Omental fat pad (tissue), 3 donors: ENCODE measurements at regions not wholly inside any gene's neighbourhood (a gene's known extent, or its start where the extent isn't known, plus 50 kb on each side); places are given as distances from the start of the nearest gene placed in this dataset.
"Not testable (repeated sequence)": the region's sequence is repeated elsewhere in the genome, so short reads cannot be mapped to it uniquely, and the experiment has no call there.

ENCODE experiments used
- ATAC-seq: fragments of 150-250 bp; one replicate; pipeline ENCODE4 v1.9.1; 2016; ENCODE audit warnings: mild to moderate bottlenecking, moderate library complexity; ENCODE audit not compliant: low FRiP score
- DNase-seq: peaks from one replicate; pipeline ENCODE4 v3.0.0-alpha.2; 2019; ENCODE audit warnings: low spot score
- CTCF ChIP-seq, 3 donors: fragments of 450-650 bp; IDR thresholded peaks; one replicate each; pipeline ENCODE4 v1.5.1; 2016 to 2017; ENCODE audit warnings: antibody characterized with exemption in 3 of 3, mild to moderate bottlenecking in 3 of 3, moderate library complexity in 2 of 3

GRCh38 chr4:55028196-55028595 lies 97.2 kb downstream of the KDR start:
- no peak for TF ChIP-seq CTCF (IDR thresholded peaks at IDR 0.05)
- ATAC-seq = no peak

DNA sequence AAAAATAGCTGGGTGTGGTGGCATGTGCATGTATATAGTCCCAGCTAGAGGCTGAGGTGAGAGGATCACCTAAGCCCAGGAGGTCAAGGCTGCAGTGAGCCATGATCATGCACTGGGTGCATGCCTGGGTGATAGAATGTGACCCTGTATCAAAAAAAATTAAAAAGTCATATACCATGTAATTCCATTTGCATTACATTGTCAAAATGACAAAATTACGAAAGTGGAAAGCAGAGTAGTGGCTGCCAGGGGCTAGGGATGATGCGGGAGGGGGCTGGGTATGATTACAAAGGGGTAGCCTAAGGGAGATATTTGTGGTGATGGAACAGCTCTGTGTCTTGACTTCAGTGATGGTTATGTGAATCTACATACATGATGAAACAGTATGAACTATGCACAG lies 97.8 kb downstream of the KDR start:
- DNase-seq (no peak), ATAC-seq (no peak)
- no peak for TF ChIP-seq CTCF (IDR thresholded peaks at IDR 0.05)

More at GRCh38 chr4:55028196-55028595, 97.2 kb downstream of the KDR start:
- no peak for DNase-seq

- DNase-seq, ATAC-seq: not testable (repeated sequence)
Measured at GRCh38 chr4:55025456-55025855, 99.9 kb downstream of the KDR start.

DNA sequence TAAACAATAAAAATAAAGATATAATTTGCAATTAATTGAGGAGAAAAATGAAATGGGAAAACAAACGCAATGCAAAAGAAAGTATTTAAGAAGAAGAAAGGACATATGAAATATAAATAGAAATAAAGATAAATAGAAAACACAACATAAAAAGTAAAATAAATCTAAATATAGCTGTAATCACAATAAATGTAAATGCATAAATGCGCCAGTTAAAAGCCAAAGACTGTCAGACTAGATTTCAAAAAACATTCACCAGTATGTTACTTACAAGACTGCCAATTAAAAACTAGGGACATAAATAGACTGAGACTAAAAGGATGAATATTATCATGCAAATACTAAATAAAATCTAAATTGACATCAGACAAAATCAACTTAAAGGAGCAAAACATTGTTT lies 102.4 kb downstream of the KDR start:
- DNase-seq (no peak), ATAC-seq (no peak)
- TF ChIP-seq CTCF (IDR thresholded peaks at IDR 0.05) = no peak

GRCh38 chr4:55021214-55021613 lies 104.2 kb downstream of the KDR start:
- ATAC-seq (no peak), DNase-seq (no peak)
- no peak for TF ChIP-seq CTCF (IDR thresholded peaks at IDR 0.05)

GRCh38 chr4:55020131-55020530 lies 105.3 kb downstream of the KDR start:
- ATAC-seq = no peak
- no peak for TF ChIP-seq CTCF (IDR thresholded peaks at IDR 0.05)
- no peak for DNase-seq

DNA sequence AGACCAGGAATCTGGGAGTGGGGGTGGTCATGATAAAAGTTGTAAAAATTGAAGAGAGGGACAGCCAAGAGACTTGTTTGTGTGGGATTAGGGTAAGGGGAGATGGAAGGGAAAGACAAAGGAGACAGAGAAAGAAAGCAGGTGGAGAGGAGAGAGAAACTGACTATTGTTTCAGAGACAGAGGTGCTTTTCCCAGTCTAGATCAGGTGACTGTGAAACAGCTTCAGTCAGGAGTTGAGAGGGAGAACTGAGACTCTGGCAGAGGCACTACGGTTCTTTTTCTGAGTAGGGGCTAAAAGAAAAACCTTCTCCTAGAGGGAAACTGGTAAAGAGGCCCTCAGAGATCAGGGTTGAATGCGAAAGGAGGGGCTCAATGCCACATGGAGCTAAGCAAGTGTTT lies 106.4 kb downstream of the KDR start:
- TF ChIP-seq CTCF (IDR thresholded peaks at IDR 0.05) = no peak
- ATAC-seq = no peak

GRCh38 chr4:55018521-55018920 lies 106.9 kb downstream of the KDR start:
- DNase-seq (no peak), ATAC-seq (no peak)
- TF ChIP-seq CTCF (IDR thresholded peaks at IDR 0.05) = no peak

More for the DNA sequence above, 106.4 kb downstream of the KDR start:
- DNase-seq = no peak
